Body of pancreas (tissue), 4 donors: ENCODE measurements at regions not wholly inside any gene's neighbourhood (a gene's known extent, or its start where the extent isn't known, plus 50 kb on each side); places are given as distances from the start of the nearest gene placed in this dataset.

ENCODE experiments used
- ATAC-seq: fragments of 150-250 bp; one replicate; pipeline ENCODE4 v1.9.1; 2016
- DNase-seq, 4 donors: peaks; one replicate each; pipeline ENCODE4 v3.0.0-alpha.2; 2019
- H3K27ac ChIP-seq, 4 donors: fragments of 200-600 bp; sonication (generic); 1 replicate in 3 of 4; 2 replicates in 1 of 4; pipeline versions ENCODE4 v1.5.1 to v1.6.1; 2016 to 2019; ENCODE audit warnings: mild to moderate bottlenecking in 1 of 4, mixed read lengths in 1 of 4, moderate library complexity in 1 of 4
- H3K27me3 ChIP-seq, 2 donors: fragments of 200-600 bp; sonication (generic); one replicate each; pipeline ENCODE4 v1.6.0; 2016; ENCODE audit warnings: mild to moderate bottlenecking in 1 of 2
- H3K36me3 ChIP-seq, 2 donors: fragments of 200-600 bp; sonication (generic); replicated peaks in 1 of 2; 2 replicates each; pipeline ENCODE4 v1.5.1; 2016; ENCODE audit warnings: low read depth in 2 of 2; ENCODE audit not compliant: insufficient read depth in 1 of 2
- H3K4me1 ChIP-seq: fragments of 200-600 bp; sonication (generic); one replicate; pipeline ENCODE4 v1.6.0; 2016
- H3K4me3 ChIP-seq, 2 donors: fragments of 200-600 bp; sonication (generic); 1 replicate in 1 of 2; 2 replicates in 1 of 2; pipeline ENCODE4 v1.5.1; 2016 to 2019
- H3K9me3 ChIP-seq, 3 donors: fragments of 200-600 bp; sonication (generic); 1 replicate in 2 of 3; 2 replicates in 1 of 3; pipeline ENCODE4 v1.5.1; 2016
- POLR2A ChIP-seq, 3 donors: fragments of 450-650 bp; IDR thresholded peaks; one replicate each; pipeline ENCODE4 v1.6.1; 2016; ENCODE audit warnings: antibody characterized with exemption in 3 of 3, mild to moderate bottlenecking in 2 of 3
- WGBS, 2 donors: methylation state at CpG; one replicate each; pipeline ENCODE4 v1.1.5; 2017; 5-methylcytosine and 5-hydroxymethylcytosine counted together
- intact Hi-C: fragments of 100-400 bp; cut with DNase I; formaldehyde crosslinking; loops from one replicate; pipeline ENCODE4 v1.15.1; 2023
- TF ChIP-seq, protein P1 (sequence below), 7 experiments: fragments of 450-650 bp in 4 of 7; fragments of 200-600 bp in 3 of 7; sonication (generic) in 3 of 7; IDR thresholded peaks; one replicate each; pipeline ENCODE4 v1.5.1; 2016 to 2019; ENCODE audit warnings: antibody characterized with exemption in 7 of 7

GRCh38 chr2:176691471-176691870 lies 422.2 kb downstream of the MTX2 start:
- ATAC-seq (no peak), DNase-seq (no peak)
- WGBS, 2 donors = 59 to 69% methylated on average over 2 of the region's 2 CpGs
- intact Hi-C loops = no loop called here
- H3K4me3 ChIP-seq = no peak overlapping the region
- no peaks in the 10 kb centered on the region for H3K36me3 ChIP-seq
- H3K27ac ChIP-seq = no peak overlapping the region
- H3K4me1 ChIP-seq = no peaks in the 10 kb centered on the region
- no peaks in the 10 kb centered on the region for H3K27me3 ChIP-seq
- no peaks in the 10 kb centered on the region for H3K9me3 ChIP-seq
- TF ChIP-seq POLR2A (IDR thresholded peaks at IDR 0.05) = no peak
- TF ChIP-seq, protein P1, sequence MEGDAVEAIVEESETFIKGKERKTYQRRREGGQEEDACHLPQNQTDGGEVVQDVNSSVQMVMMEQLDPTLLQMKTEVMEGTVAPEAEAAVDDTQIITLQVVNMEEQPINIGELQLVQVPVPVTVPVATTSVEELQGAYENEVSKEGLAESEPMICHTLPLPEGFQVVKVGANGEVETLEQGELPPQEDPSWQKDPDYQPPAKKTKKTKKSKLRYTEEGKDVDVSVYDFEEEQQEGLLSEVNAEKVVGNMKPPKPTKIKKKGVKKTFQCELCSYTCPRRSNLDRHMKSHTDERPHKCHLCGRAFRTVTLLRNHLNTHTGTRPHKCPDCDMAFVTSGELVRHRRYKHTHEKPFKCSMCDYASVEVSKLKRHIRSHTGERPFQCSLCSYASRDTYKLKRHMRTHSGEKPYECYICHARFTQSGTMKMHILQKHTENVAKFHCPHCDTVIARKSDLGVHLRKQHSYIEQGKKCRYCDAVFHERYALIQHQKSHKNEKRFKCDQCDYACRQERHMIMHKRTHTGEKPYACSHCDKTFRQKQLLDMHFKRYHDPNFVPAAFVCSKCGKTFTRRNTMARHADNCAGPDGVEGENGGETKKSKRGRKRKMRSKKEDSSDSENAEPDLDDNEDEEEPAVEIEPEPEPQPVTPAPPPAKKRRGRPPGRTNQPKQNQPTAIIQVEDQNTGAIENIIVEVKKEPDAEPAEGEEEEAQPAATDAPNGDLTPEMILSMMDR (IDR thresholded peaks at IDR 0.05) = no peak

DNA sequence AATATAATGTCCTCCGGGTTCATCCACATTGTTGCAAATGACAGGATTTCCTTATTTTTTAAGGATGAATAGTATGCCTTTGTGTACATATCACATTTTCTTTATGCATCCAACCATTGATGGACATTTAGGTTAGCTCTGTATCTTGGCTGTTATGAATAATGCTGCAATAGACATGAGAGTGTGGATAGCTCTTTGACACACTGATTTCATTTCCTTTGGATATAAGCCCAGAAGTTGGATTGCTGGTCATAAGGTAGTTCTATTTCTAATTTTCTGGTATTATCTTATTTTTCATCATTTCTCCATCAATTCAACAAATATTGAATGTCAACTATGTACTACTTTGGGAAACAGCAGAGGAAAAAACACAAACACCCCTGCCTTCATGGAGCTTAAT lies 423.3 kb downstream of the MTX2 start:
- Histone ChIP-seq H3K4me3 (no peak overlapping the region), H3K36me3 (no peaks in the 10 kb centered on the region), H3K4me1 (no peaks in the 10 kb centered on the region), H3K9me3 (no peaks in the 10 kb centered on the region), H3K27ac (no peak overlapping the region), H3K27me3 (no peaks in the 10 kb centered on the region)
- intact Hi-C loops = no loop called here
- 80 to 95% methylated on average over 1 of the region's 1 CpG for WGBS, 2 donors
- no peak for ATAC-seq
- no peak for DNase-seq
- no peak for TF ChIP-seq POLR2A (IDR thresholded peaks at IDR 0.05)
- TF ChIP-seq, protein P1 (IDR thresholded peaks at IDR 0.05) = no peak

DNA sequence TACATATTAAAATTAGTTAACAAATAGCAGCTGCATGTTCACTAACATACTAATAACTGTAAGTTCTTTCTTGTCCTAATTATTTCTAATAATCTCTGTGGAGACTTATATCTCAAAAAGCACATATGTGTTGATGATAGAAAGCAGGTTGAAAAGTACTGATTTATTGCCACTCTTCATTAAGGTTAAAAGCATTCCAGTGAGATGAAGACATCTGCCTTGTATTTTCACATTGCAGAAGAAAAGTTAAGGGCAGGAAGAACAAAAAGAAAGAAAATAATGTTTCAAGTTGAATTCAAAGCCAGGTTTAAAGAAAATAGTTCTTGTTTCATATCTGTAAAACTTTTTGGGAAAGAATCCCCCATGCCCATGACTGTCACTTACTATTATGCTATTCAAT lies 429.9 kb downstream of the MTX2 start:
- TF ChIP-seq, protein P1 (IDR thresholded peaks at IDR 0.05) = no peak
- no peak for TF ChIP-seq POLR2A (IDR thresholded peaks at IDR 0.05)
- ATAC-seq = no peak
- no peak overlapping the region for H3K4me3 ChIP-seq
- no peak overlapping the region for H3K27ac ChIP-seq
- no peaks in the 10 kb centered on the region for H3K27me3 ChIP-seq
- H3K9me3 ChIP-seq = no peaks in the 10 kb centered on the region
- H3K36me3 ChIP-seq = no peaks in the 10 kb centered on the region
- intact Hi-C loops = no loop called here
- H3K4me1 ChIP-seq = peaks cover 6% of the 10 kb centered on the region
- DNase-seq = no peak

GRCh38 chr2:176699644-176700043 lies 430.4 kb downstream of the MTX2 start:
- ATAC-seq = no peak
- TF ChIP-seq, protein P1 (IDR thresholded peaks at IDR 0.05) = no peak
- TF ChIP-seq POLR2A (IDR thresholded peaks at IDR 0.05) = no peak
- intact Hi-C loops = no loop called here

GRCh38 chr2:176702131-176702530 lies 432.9 kb downstream of the MTX2 start:
- Histone ChIP-seq H3K36me3 (no peaks in the 10 kb centered on the region), H3K4me3 (no peak overlapping the region), H3K9me3 (no peaks in the 10 kb centered on the region), H3K27ac (no peak overlapping the region), H3K4me1 (peaks cover 6% of the 10 kb centered on the region), H3K27me3 (no peaks in the 10 kb centered on the region)
- intact Hi-C loops = no loop called here
- ATAC-seq = no peak
- TF ChIP-seq POLR2A (IDR thresholded peaks at IDR 0.05) = no peak
- TF ChIP-seq, protein P1 (IDR thresholded peaks at IDR 0.05) = no peak
- 6 to 29% methylated on average over 1 of the region's 1 CpG for WGBS, 2 donors
- DNase-seq = no peak

More at GRCh38 chr2:176699644-176700043, 430.4 kb downstream of the MTX2 start:
- no peak for DNase-seq
- no peaks in the 10 kb centered on the region for H3K9me3 ChIP-seq
- H3K27ac ChIP-seq = no peak overlapping the region
- no peaks in the 10 kb centered on the region for H3K27me3 ChIP-seq
- peaks cover 6% of the 10 kb centered on the region for H3K4me1 ChIP-seq
- H3K36me3 ChIP-seq = no peaks in the 10 kb centered on the region
- no peak overlapping the region for H3K4me3 ChIP-seq
